T47D (cell line): ENCODE measurements at regions not wholly inside any gene's neighbourhood (a gene's known extent, or its start where the extent isn't known, plus 50 kb on each side); places are given as distances from the start of the nearest gene placed in this dataset.
A peak's percentile ranks its signal among the peaks of the same experiment; 100 is the strongest.
"Not testable (repeated sequence)": the region's sequence is repeated elsewhere in the genome, so short reads cannot be mapped to it uniquely, and the experiment has no call there.

Experiments used
- DNase-seq, 2 experiments: peaks; one replicate each; pipeline versions ENCODE4 v3.0.0 to v3.0.0-alpha.2; 2011 to 2012; ENCODE audit warnings: low read depth in 1 of 2, low spot score in 1 of 2
- JUND ChIP-seq: IDR thresholded peaks from 2 replicates; pipeline ENCODE4 v1.6.1; 2012; ENCODE audit warnings: low read depth
- in situ Hi-C: cut with HindIII; loops from 2 replicates; pipeline ENCODE4 v1.10.0; 2016; ENCODE audit warnings: low sequenced_read_pairs, low pct_unique_long_range_greater_than_20kb

- no peak for DNase-seq
- in situ Hi-C loops: no loop called here
- no peak for TF ChIP-seq JUND
Observed at GRCh38 chr6:109258129-109258528, 124.1 kb downstream of the CD164 start.

GRCh38 chr6:109257494-109257893, 124.8 kb downstream of the CD164 start:
- no peak for DNase-seq
- in situ Hi-C loops: no loop called here
- TF ChIP-seq JUND: no peak

- peak in 1 of 2 experiments; percentile 70 for DNase-seq
- in situ Hi-C loops: no loop called here
- no peak for TF ChIP-seq JUND
Observed at GRCh38 chr6:109255946-109256640, 126.2 kb downstream of the CD164 start.

- no peak for DNase-seq
- TF ChIP-seq JUND: no peak
- in situ Hi-C loops: no loop called here
Observed at GRCh38 chr6:109255087-109255486, 127.2 kb downstream of the CD164 start.

GRCh38 chr6:109253366-109253765, 128.9 kb downstream of the CD164 start:
- DNase-seq: peak in 1 of 2 experiments; percentile 62
- no peak for TF ChIP-seq JUND
- in situ Hi-C loops: no loop called here

- TF ChIP-seq JUND: no peak
- in situ Hi-C loops: no loop called here
- DNase-seq: peak in 1 of 2 experiments; percentile 73
Observed at GRCh38 chr6:109252261-109253041, 129.8 kb downstream of the CD164 start.

GRCh38 chr6:109251839-109252238, 130.4 kb downstream of the CD164 start:
- no peak for TF ChIP-seq JUND
- in situ Hi-C loops: no loop called here
- no peak for DNase-seq

- in situ Hi-C loops, DNase-seq: not testable (repeated sequence)
Observed at GRCh38 chr6:109250544-109251156, 131.6 kb downstream of the CD164 start.

GRCh38 chr6:109243863-109244825, 138.1 kb downstream of the CD164 start:
- DNase-seq: no peak
- in situ Hi-C loops: no loop called here
- TF ChIP-seq JUND: no peak

GRCh38 chr6:109242925-109243324, 139.3 kb downstream of the CD164 start:
- in situ Hi-C loops: no loop called here
- no peak for TF ChIP-seq JUND
- no peak for DNase-seq

- TF ChIP-seq JUND: no peak
- in situ Hi-C loops: no loop called here
- peak in 1 of 2 experiments; percentile 16 for DNase-seq
Observed at GRCh38 chr6:109242029-109242428, 140.2 kb downstream of the CD164 start.

GRCh38 chr6:109241199-109241598, 141.1 kb downstream of the CD164 start:
- no peak for TF ChIP-seq JUND
- in situ Hi-C loops: no loop called here
- DNase-seq: no peak
